GM12891 (cell line): ENCODE measurements at regions not wholly inside any gene's neighbourhood (a gene's known extent, or its start where the extent isn't known, plus 50 kb on each side); places are given as distances from the start of the nearest gene placed in this dataset.

Experiments used
- PAX5 ChIP-seq: IDR thresholded peaks from 2 replicates; pipeline ENCODE4 v1.6.1; 2011; ENCODE audit warnings: low read length, moderate library complexity, mild to moderate bottlenecking; ENCODE audit not compliant: insufficient read depth, severe bottlenecking
- POLR2A ChIP-seq: IDR thresholded peaks from 2 replicates; pipeline ENCODE4 v1.6.1; 2011; ENCODE audit warnings: low read depth, low read length, control low read depth
- POLR2AphosphoS5 ChIP-seq: IDR thresholded peaks from 2 replicates; pipeline ENCODE4 v1.6.1; 2011; ENCODE audit warnings: low read depth, low read length, control low read depth
- TAF1 ChIP-seq: IDR thresholded peaks from 2 replicates; pipeline ENCODE4 v1.6.1; 2011; ENCODE audit warnings: low read depth, low read length, control low read depth

- TF ChIP-seq POLR2A (no peak), POLR2AphosphoS5 (no peak), TAF1 (no peak), PAX5 (no peak)
These were observed 368.9 kb upstream of the PTBP2 start for GRCh38 chr1:96352733-96353132.
